AG04449 (cell line): ENCODE measurements at regions not wholly inside any gene's neighbourhood (a gene's known extent, or its start where the extent isn't known, plus 50 kb on each side); places are given as distances from the start of the nearest gene placed in this dataset.

ENCODE experiments used
- CTCF ChIA-PET: fragments of 350-600 bp; formaldehyde crosslinking; extraction: SDS; loops from one replicate; lab custom pipeline; 2021; ENCODE audit warnings: antibody characterized with exemption; lab: Yijun Ruan, JAX
- POLR2A ChIA-PET: fragments of 400-600, 350-600 bp; formaldehyde crosslinking; extraction: SDS; loops from one replicate; lab custom pipeline; 2020; ENCODE audit warnings: antibody characterized with exemption, inconsistent platforms; lab: Yijun Ruan, JAX
- DNase-seq: peaks from one replicate; pipeline ENCODE4 v3.0.0-alpha.2; 2010; ENCODE audit warnings: low read depth, low spot score
- H3K4me3 ChIP-seq: 2 replicates; pipeline ENCODE4 v1.5.1; 2011; ENCODE audit warnings: low read depth, mild to moderate bottlenecking, control low read depth, low read length
- CTCF ChIP-seq: IDR thresholded peaks from one replicate; pipeline ENCODE4 v1.5.1; 2011; ENCODE audit warnings: mild to moderate bottlenecking, moderate library complexity, low read length, control low read depth, inconsistent platforms; ENCODE audit not compliant: insufficient read depth; ENCODE audit errors: missing control alignments

- POLR2A ChIA-PET = no interaction called here
- no peak for DNase-seq
- H3K4me3 ChIP-seq = no peak overlapping the region
- CTCF ChIA-PET = no interaction called here
- TF ChIP-seq CTCF = no peak
Observed at GRCh38 chr5:124292322-124292855, 454.1 kb downstream of the ZNF608 start.

GRCh38 chr5:124289641-124290311, 456.7 kb downstream of the ZNF608 start:
- TF ChIP-seq CTCF = no peak
- DNase-seq = no peak

GRCh38 chr5:124289130-124289529, 457.3 kb downstream of the ZNF608 start:
- ChIA-PET CTCF (no interaction called here), POLR2A (no interaction called here)
- no peak for DNase-seq
- H3K4me3 ChIP-seq = no peak overlapping the region
- no peak for TF ChIP-seq CTCF

More at GRCh38 chr5:124289641-124290311, 456.7 kb downstream of the ZNF608 start:
- CTCF ChIA-PET = no interaction called here
- POLR2A ChIA-PET = no interaction called here
- no peak overlapping the region for H3K4me3 ChIP-seq

GRCh38 chr5:124287813-124288212, 458.6 kb downstream of the ZNF608 start:
- no peak for TF ChIP-seq CTCF
- DNase-seq = no peak
- ChIA-PET CTCF (no interaction called here), POLR2A (no interaction called here)
- H3K4me3 ChIP-seq = no peak overlapping the region

GRCh38 chr5:124285733-124286132, 460.7 kb downstream of the ZNF608 start:
- no peak for TF ChIP-seq CTCF
- ChIA-PET POLR2A (no interaction called here), CTCF (no interaction called here)
- H3K4me3 ChIP-seq = no peak overlapping the region
- DNase-seq = no peak

- ChIA-PET CTCF (no interaction called here), POLR2A (no interaction called here)
- no peak for DNase-seq
- H3K4me3 ChIP-seq = no peak overlapping the region
- no peak for TF ChIP-seq CTCF
Observed at GRCh38 chr5:124285071-124285470, 461.4 kb downstream of the ZNF608 start.
